Stimulated activated CD4-positive, alpha-beta T cell treated with anti-CD3 and anti-CD28 coated beads, Interleukin-1b, Interleukin-23, amount 100 ng/mL, for 1 hour (primary cell): ENCODE measurements at regions not wholly inside any gene's neighbourhood (a gene's known extent, or its start where the extent isn't known, plus 50 kb on each side); places are given as distances from the start of the nearest gene placed in this dataset.

Source experiments
- DNase-seq, 2 donors: peaks; one replicate each; pipeline ENCODE4 v3.0.0-alpha.2; 2020; ENCODE audit warnings: low read depth in 2 of 2

DNA sequence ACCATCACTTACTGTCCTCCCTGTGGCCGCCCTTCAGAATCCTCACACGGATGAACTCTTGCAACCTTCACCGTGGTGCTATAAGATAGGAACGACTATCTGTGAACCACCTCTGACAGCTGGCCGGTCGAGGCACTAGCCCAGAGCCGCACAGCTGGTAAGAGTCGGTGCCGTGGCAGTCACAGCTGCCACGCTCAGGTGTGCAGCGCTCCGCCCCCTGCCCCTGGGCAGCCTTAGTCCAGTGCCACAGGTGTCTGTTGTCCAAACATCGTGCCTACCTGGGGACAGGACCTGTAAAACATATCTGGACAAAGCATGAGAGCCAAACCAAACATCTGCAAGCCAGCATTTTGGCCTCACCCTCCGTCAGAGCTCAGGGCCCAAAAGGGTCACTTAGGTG lies 55.3 kb upstream of the SALL3 start:
- no peak for DNase-seq

DNA sequence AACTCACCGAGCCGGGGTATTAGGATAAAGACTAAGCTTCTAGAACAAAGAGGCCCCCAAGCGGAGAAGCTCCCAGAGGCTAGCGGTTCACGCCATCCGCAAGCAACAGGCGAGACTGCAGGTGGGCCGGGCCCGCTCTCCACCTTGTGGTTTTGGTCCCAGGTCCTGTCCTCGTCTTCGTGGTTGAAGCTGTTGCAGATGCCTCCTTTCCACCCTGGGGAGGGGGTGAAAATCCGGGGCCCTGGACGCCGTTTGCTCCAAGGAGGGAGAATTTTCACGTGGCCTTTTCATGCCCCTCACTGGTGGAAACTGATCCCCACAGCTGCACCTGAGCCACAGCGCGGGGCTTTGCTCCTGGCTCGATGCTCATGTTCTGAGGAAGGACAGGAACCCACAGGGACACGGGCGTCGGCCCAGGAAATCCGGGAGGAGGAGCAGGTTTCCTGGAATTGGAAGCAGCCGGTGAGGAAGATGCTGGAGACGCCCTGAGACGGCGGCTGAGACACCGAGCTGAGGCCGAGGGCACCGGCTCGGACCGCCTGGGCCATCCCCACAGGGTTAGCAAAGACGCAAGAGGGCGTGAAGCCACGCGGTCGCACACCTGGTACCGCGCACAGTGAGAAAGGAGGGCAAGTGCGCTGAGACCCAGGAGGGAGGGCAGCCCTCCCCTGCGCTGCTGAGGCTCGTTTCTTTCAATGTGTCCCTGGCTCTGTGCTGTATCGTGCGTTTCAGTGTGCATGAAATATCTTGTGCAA lies 54.7 kb upstream of the SALL3 start:
- DNase-seq, result no peak

DNA sequence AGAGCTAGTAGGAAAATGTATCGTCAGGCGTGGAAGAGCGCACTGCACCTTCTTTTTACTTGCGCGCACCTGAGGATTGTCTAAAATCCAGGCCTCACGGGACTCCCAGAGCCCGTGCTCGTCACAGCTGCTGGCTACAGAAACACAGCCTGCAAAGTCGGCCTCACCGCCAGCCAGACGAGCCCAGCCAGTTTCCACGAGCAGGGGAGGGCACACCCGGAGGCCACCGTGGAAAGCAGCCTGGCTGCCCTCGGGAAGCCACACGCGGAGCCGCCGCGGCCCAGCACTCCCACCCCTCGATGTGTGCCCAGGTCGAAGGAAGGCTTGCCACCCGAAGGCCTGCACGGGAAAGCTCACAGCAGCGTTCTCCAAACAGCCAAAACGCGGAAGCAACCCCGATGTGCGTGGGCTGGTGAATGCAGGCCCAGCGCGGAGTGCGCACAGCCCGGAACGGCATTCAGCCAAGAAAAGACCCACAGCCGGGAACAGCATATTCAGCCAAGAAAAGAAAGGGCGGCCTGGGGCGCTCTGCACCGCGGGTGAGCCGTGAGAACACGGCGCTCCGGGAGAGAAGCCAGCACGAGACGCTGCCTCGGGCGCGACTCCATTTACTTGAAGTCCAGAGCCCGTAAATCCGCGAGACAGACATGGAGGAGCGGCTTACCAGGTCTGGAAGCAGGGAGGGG lies 53.9 kb upstream of the SALL3 start:
- no peak for DNase-seq

GRCh38 chr18:78926243-78926615 lies 53.4 kb upstream of the SALL3 start:
- DNase-seq, result no peak

DNA sequence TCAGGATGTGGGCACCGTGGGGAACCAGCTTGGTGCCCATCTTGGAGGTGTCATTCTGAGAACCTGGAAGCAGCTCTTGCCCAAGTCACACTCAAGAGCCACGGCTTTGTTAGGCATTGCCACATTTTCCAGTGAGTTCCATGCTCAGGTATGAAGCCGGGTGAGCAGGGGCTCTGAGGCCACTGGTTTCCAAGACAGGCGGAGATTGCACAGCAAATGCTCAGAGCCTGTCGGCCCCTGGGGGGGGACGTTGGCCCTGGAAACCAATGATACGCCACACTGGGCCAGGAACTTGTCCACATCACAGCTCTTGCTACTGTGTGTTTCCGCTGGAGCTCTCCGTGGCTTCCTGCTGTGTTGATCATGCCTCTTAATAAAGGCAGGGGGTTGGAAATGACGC lies 52.5 kb upstream of the SALL3 start:
- no peak for DNase-seq

- no peak for DNase-seq
Observed at GRCh38 chr18:78927616-78928015, 52.0 kb upstream of the SALL3 start.

DNA sequence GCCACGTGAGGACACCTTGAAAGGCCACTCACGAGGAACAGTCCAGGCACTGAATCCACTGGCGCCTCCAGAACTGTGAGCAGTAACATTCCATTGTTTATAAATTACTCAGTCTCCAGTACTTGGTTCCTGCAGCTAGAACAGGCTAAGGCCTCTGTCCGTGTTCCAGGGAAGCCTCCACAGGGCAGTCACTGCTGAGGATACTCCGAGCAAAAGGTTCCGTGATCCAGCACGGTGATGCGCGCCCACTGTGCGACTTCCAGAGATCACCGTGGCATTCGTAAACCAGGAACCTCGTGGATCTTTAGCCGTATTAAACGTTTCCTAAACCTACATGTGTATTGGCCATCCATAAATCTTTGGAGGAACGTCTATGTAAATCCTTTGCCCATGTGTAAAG lies 51.5 kb upstream of the SALL3 start:
- DNase-seq, result no peak

DNA sequence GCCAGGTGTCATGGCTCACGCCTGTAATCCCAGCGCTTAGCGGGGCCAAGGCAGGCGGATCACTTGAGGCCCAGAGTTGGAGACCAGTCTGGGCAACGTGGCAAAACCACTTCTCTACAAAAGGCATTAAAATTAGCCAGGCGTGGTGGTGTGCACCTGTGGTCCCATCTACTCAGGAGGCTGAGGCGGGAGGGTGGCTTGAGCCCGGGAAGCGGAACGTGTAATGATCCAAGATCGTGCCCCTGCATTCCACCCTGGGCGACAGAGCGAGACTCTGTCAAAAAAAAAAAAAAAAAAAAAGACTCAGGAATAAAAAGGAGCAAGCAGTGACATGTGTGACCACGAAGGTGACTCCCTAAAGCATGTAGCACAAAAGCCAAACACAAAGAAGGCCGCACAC lies 50.1 kb upstream of the SALL3 start:
- no peak for DNase-seq
